DND-41 (cell line): ENCODE measurements at regions not wholly inside any gene's neighbourhood (a gene's known extent, or its start where the extent isn't known, plus 50 kb on each side); places are given as distances from the start of the nearest gene placed in this dataset.

ENCODE experiments used
- ATAC-seq: fragments of 200-7000 bp; cut with Tn5 transposase; 3 replicates; pipeline ENCODE4 v1.9.1; 2021; ENCODE audit warnings: low read depth; ENCODE audit not compliant: insufficient read depth
- DNase-seq: peaks from one replicate; pipeline ENCODE4 v3.0.0-alpha.2; 2020
- H2AFZ ChIP-seq: 2 replicates; pipeline ENCODE4 v1.6.0; 2012; ENCODE audit warnings: low read depth, low read length
- H3K27ac ChIP-seq: 2 replicates; pipeline ENCODE4 v1.5.1; 2012; ENCODE audit warnings: low read length, inconsistent platforms
- H3K27me3 ChIP-seq: fragments of 200-600 bp; sonication (generic); 2 replicates; pipeline ENCODE4 v1.6.0; 2012; ENCODE audit warnings: low read length, mild to moderate bottlenecking, inconsistent platforms; ENCODE audit not compliant: insufficient read depth, poor library complexity
- H3K36me3 ChIP-seq: 2 replicates; pipeline ENCODE4 v1.5.1; 2012; ENCODE audit warnings: low read length, inconsistent platforms; ENCODE audit not compliant: insufficient read depth
- H3K4me1 ChIP-seq: 2 replicates; pipeline ENCODE4 v1.5.1; 2012; ENCODE audit warnings: mild to moderate bottlenecking, low read length; ENCODE audit not compliant: insufficient read depth
- H3K4me2 ChIP-seq: 2 replicates; pipeline ENCODE4 v1.6.0; 2012; ENCODE audit warnings: mild to moderate bottlenecking, moderate library complexity, low read length, inconsistent platforms; ENCODE audit not compliant: insufficient read depth
- H3K4me3 ChIP-seq, 2 experiments: fragments of 200-600 bp in 1 of 2; shearing (Covaris generic) in 1 of 2; 2 replicates each; pipeline ENCODE4 v1.5.1; 2012 to 2016; ENCODE audit warnings: inconsistent platforms in 2 of 2, low read length in 2 of 2, mild to moderate bottlenecking in 2 of 2, low read depth in 1 of 2, moderate library complexity in 1 of 2
- H3K79me2 ChIP-seq: 2 replicates; pipeline ENCODE4 v1.6.0; 2012; ENCODE audit warnings: low read length, inconsistent platforms; ENCODE audit not compliant: insufficient read depth
- H3K9ac ChIP-seq: 2 replicates; pipeline ENCODE4 v1.6.0; 2012; ENCODE audit warnings: low read depth, mild to moderate bottlenecking, inconsistent platforms, low read length, moderate library complexity
- H3K9me3 ChIP-seq: 2 replicates; pipeline ENCODE4 v1.5.1; 2012; ENCODE audit warnings: low read length, moderate library complexity, mild to moderate bottlenecking, inconsistent platforms; ENCODE audit not compliant: insufficient read depth, severe bottlenecking
- H4K20me1 ChIP-seq: 2 replicates; pipeline ENCODE4 v1.6.0; 2012; ENCODE audit warnings: low read length; ENCODE audit not compliant: insufficient read depth
- EZH2 ChIP-seq: IDR thresholded peaks from 3 replicates; pipeline ENCODE4 v1.6.1; 2012; ENCODE audit warnings: borderline replicate concordance, low read depth, mild to moderate bottlenecking, moderate library complexity, low read length, inconsistent platforms; ENCODE audit not compliant: severe bottlenecking
- TF ChIP-seq, protein P1 (sequence below): IDR thresholded peaks from 2 replicates; pipeline ENCODE4 v1.5.1; 2012; ENCODE audit warnings: borderline replicate concordance, low read length, moderate library complexity, mild to moderate bottlenecking; ENCODE audit not compliant: poor library complexity, severe bottlenecking; ENCODE audit errors: extremely low read depth

DNA sequence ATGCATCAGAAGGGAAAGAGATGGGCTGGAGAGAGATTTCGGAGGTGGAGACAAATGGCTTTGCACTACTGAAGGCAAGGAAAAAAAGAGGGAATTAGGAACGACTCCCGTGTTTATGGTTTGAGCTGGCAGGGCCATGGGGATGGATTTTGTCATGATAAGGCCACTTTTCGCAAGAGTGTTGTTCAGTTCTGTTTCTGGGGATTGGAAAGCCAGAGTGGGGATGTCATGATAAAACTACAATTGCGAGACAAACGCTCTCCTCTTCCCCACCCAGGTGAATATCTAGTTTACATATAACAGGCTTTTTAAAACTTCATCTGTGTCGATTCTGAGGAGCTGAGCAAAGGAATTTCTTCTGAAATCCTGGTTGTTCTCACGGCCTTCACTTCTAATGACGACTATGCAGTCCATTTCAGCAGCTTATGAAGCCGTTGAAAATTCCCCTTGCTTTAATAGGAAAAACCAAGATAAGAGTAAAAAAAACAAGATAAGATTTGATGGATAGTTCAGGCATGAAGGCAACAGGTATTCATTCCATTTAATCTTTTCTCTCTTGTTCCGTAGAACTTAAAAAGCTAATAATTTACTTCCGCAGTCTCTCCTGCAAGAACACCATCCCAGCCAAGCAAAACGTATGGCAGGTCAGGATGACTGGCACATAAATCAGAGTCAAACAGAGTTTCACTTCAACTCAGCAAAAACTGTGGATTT, 245.6 kb upstream of the PITRM1 start:
- H3K9ac ChIP-seq, result no peak overlapping the region
- DNase-seq (no peak), ATAC-seq (no peak)
- H3K27me3 ChIP-seq, result no peaks in the 10 kb centered on the region
- peaks cover 14% of the 10 kb centered on the region for H3K4me1 ChIP-seq
- H3K79me2 ChIP-seq, result no peaks in the 10 kb centered on the region
- no peak overlapping the region for H3K4me3 ChIP-seq
- H4K20me1 ChIP-seq, result no peaks in the 10 kb centered on the region
- no peak for TF ChIP-seq EZH2
- TF ChIP-seq, protein P1, sequence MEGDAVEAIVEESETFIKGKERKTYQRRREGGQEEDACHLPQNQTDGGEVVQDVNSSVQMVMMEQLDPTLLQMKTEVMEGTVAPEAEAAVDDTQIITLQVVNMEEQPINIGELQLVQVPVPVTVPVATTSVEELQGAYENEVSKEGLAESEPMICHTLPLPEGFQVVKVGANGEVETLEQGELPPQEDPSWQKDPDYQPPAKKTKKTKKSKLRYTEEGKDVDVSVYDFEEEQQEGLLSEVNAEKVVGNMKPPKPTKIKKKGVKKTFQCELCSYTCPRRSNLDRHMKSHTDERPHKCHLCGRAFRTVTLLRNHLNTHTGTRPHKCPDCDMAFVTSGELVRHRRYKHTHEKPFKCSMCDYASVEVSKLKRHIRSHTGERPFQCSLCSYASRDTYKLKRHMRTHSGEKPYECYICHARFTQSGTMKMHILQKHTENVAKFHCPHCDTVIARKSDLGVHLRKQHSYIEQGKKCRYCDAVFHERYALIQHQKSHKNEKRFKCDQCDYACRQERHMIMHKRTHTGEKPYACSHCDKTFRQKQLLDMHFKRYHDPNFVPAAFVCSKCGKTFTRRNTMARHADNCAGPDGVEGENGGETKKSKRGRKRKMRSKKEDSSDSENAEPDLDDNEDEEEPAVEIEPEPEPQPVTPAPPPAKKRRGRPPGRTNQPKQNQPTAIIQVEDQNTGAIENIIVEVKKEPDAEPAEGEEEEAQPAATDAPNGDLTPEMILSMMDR, result no peak
- H3K36me3 ChIP-seq, result no peaks in the 10 kb centered on the region
- H3K9me3 ChIP-seq, result no peaks in the 10 kb centered on the region
- no peak overlapping the region for H2AFZ ChIP-seq
- no peak overlapping the region for H3K27ac ChIP-seq
- H3K4me2 ChIP-seq, result no peak overlapping the region

DNA sequence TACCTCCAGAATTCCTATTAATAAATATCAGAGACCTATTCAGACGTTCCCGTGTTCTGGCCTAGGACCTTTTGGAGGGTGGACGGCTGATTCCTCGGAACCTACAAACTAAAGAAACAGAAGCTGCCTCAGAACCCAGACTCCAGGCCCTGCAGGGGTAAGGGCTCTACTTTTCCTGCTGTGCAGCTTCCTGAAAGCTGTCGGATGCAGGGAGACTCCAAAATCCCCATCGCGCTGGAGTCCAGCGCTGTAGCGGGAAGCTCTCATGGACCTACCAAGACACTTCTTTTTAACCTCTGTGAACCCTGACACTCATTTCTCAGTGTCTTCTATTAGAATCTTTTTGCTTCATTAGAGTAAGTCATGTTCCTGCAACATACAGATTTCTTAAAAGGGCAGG, 244.5 kb upstream of the PITRM1 start:
- Histone ChIP-seq H3K4me3 (no peak overlapping the region), H3K9me3 (no peaks in the 10 kb centered on the region), H3K4me2 (no peak overlapping the region), H4K20me1 (no peaks in the 10 kb centered on the region), H3K27me3 (no peaks in the 10 kb centered on the region), H2AFZ (no peak overlapping the region), H3K9ac (no peak overlapping the region), H3K79me2 (no peaks in the 10 kb centered on the region), H3K36me3 (no peaks in the 10 kb centered on the region), H3K4me1 (peaks cover 11% of the 10 kb centered on the region), H3K27ac (no peak overlapping the region)
- TF ChIP-seq EZH2, result no peak
- TF ChIP-seq, protein P1, result no peak
- DNase-seq (no peak), ATAC-seq (no peak)

DNA sequence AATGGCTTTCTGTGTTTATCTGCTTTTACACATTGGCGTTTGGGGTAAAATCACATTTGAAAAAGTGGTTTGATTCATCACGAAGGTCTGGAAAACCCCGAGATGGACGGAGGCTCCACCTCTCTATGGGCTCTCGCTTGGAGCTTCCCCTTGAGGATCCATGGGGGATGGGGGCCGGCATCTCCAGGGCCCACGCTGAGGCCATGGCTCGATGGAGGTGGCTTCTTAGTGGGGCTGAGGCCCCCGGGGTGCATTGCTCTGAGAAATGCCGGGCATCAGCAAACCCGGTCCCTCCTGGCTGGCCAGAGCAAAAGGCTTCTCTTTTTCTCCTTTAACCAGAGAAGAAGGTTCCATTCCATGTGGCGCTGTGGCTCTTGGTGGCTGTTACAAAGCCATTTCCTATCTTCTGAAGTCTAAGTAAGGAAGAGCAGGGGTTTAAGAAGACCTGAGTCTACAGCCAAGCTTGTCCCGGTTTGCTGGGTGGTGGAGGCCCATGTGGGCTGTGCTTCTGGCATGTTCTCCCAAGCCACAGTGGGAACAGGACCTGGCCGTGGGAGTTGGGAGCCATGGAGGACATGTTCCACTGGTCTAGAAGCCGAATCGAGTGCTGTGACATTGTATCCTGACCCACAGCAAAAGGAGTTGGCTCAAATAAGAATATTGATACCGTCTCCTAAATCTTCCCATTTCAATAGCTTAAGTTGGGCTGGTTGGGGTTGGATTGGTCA, 243.5 kb upstream of the PITRM1 start:
- no peak overlapping the region for H2AFZ ChIP-seq
- TF ChIP-seq, protein P1, result no peak
- no peak for TF ChIP-seq EZH2
- peaks cover 11% of the 10 kb centered on the region for H3K4me1 ChIP-seq
- H3K36me3 ChIP-seq, result no peaks in the 10 kb centered on the region
- H3K79me2 ChIP-seq, result no peaks in the 10 kb centered on the region
- no peak overlapping the region for H3K27ac ChIP-seq
- H3K9ac ChIP-seq, result no peak overlapping the region
- no peak for DNase-seq
- H3K4me3 ChIP-seq, result no peak overlapping the region
- H3K27me3 ChIP-seq, result no peaks in the 10 kb centered on the region
- no peaks in the 10 kb centered on the region for H4K20me1 ChIP-seq
- no peak for ATAC-seq
- no peak overlapping the region for H3K4me2 ChIP-seq
- H3K9me3 ChIP-seq, result peaks cover 5% of the 10 kb centered on the region
